GM18861 (cell line): ENCODE measurements at regions not wholly inside any gene's neighbourhood (a gene's known extent, or its start where the extent isn't known, plus 50 kb on each side); places are given as distances from the start of the nearest gene placed in this dataset.

ENCODE experiments used
- ATAC-seq: cut with Tn5 transposase; IDR thresholded peaks from one replicate; pipeline ENCODE4 v1.9.1; 2021; ENCODE audit not compliant: unreplicated experiment

- ATAC-seq, result no peak
These were observed 275.5 kb upstream of the SLC35B3 start for GRCh38 chr6:8710668-8711431.

GRCh38 chr6:8707956-8708772 is 272.8 kb upstream of the SLC35B3 start:
- ATAC-seq, result no peak

- no peak for ATAC-seq
These were observed 272.0 kb upstream of the SLC35B3 start for GRCh38 chr6:8707369-8707768.

GRCh38 chr6:8705435-8706020 is 270.2 kb upstream of the SLC35B3 start:
- no peak for ATAC-seq

- ATAC-seq, result no peak
These were observed 267.7 kb upstream of the SLC35B3 start for GRCh38 chr6:8703059-8703458.

GRCh38 chr6:8688821-8689220 is 253.5 kb upstream of the SLC35B3 start:
- no peak for ATAC-seq

GRCh38 chr6:8686077-8686476 is 250.7 kb upstream of the SLC35B3 start:
- no peak for ATAC-seq

- ATAC-seq, result no peak
These were observed 247.9 kb upstream of the SLC35B3 start for GRCh38 chr6:8683204-8683603.

GRCh38 chr6:8679823-8680222 is 244.5 kb upstream of the SLC35B3 start:
- ATAC-seq, result no peak

- no peak for ATAC-seq
These were observed 243.1 kb upstream of the SLC35B3 start for GRCh38 chr6:8678466-8678865.

GRCh38 chr6:8674126-8674525 is 238.8 kb upstream of the SLC35B3 start:
- ATAC-seq, result no peak

- no peak for ATAC-seq
These were observed 237.5 kb upstream of the SLC35B3 start for GRCh38 chr6:8672882-8673281.

- no peak for ATAC-seq
These were observed 235.4 kb upstream of the SLC35B3 start for GRCh38 chr6:8670792-8671191.

GRCh38 chr6:8664700-8665099 is 229.4 kb upstream of the SLC35B3 start:
- ATAC-seq, result no peak

- no peak for ATAC-seq
These were observed 228.7 kb upstream of the SLC35B3 start for GRCh38 chr6:8664070-8664469.

GRCh38 chr6:8659404-8660189 is 224.3 kb upstream of the SLC35B3 start:
- no peak for ATAC-seq

- no peak for ATAC-seq
These were observed 223.1 kb upstream of the SLC35B3 start for GRCh38 chr6:8658416-8658815.

GRCh38 chr6:8657522-8657921 is 222.2 kb upstream of the SLC35B3 start:
- ATAC-seq, result no peak

GRCh38 chr6:8655670-8656454 is 220.5 kb upstream of the SLC35B3 start:
- ATAC-seq, result no peak

GRCh38 chr6:8652710-8653109 is 217.4 kb upstream of the SLC35B3 start:
- ATAC-seq, result no peak
